ENCODE measurements at regions not wholly inside any gene's neighbourhood (a gene's known extent, or its start where the extent isn't known, plus 50 kb on each side); places are given as distances from the start of the nearest gene placed in this dataset.

- no peak overlapping the region for H2BK15ac ChIP-seq (ENCODE audit: low read depth, poor library complexity, severe bottlenecking)
- DNase-seq: no peak
- no peak overlapping the region for H3K4me3 ChIP-seq (ENCODE audit: insufficient read depth in 1 of 2, low read depth in 1 of 2, low read length in 2 of 2)
- 77% methylated on average over 6 of the region's 6 CpGs for WGBS
- no peaks in the 10 kb centered on the region for H3K36me3 ChIP-seq (ENCODE audit: control insufficient read depth in 1 of 2, insufficient read depth in 2 of 2, low read depth in 1 of 2, low read length in 2 of 2)
- H4K91ac ChIP-seq (ENCODE audit: low read length): no peak overlapping the region
- no peak overlapping the region for H3K9ac ChIP-seq (ENCODE audit: low read length)
- no peaks in the 10 kb centered on the region for H3K27me3 ChIP-seq (ENCODE audit: control insufficient read depth in 1 of 2, insufficient read depth in 1 of 2, low read length in 2 of 2)
- no peak overlapping the region for H2BK120ac ChIP-seq (ENCODE audit: low read depth, low read length)
- no peaks in the 10 kb centered on the region for H3K4me1 ChIP-seq (ENCODE audit: control insufficient read depth, insufficient read depth, low read depth, low read length)
- no peak overlapping the region for H2AK5ac ChIP-seq (ENCODE audit: low read length, severe bottlenecking)
- H3K23ac ChIP-seq (ENCODE audit: low read length in 2 of 2): no peak overlapping the region
- H2AFZ ChIP-seq (ENCODE audit: low read depth, low read length): no peak overlapping the region
- H3K9me3 ChIP-seq (ENCODE audit: control insufficient read depth, low read length): peaks cover 12% of the 10 kb centered on the region
- H4K8ac ChIP-seq (ENCODE audit: low read length): no peak overlapping the region
- H3K18ac ChIP-seq (ENCODE audit: low read depth in 1 of 2, low read length in 2 of 2): no peak overlapping the region
- no peak overlapping the region for H2BK12ac ChIP-seq (ENCODE audit: low read length in 2 of 2)
- H3K27ac ChIP-seq (ENCODE audit: low read length, poor library complexity, severe bottlenecking): no peak overlapping the region
- H3K14ac ChIP-seq (ENCODE audit: low read length in 2 of 2): no peak overlapping the region
- H3K79me1 ChIP-seq (replicated peaks; ENCODE audit: low read length, poor library complexity, severe bottlenecking): no peaks in the 10 kb centered on the region
- H2BK5ac ChIP-seq (ENCODE audit: low read depth, low read length, poor library complexity, severe bottlenecking): no peak overlapping the region
- no peak overlapping the region for H3K4me2 ChIP-seq (ENCODE audit: low read length, poor library complexity, severe bottlenecking)
- no peak overlapping the region for H3K4ac ChIP-seq (ENCODE audit: low read depth in 1 of 2, low read length in 2 of 2)
These were observed 197.6 kb downstream of the MAF start for GRCh38 chr16:79402920-79403319.

DNA sequence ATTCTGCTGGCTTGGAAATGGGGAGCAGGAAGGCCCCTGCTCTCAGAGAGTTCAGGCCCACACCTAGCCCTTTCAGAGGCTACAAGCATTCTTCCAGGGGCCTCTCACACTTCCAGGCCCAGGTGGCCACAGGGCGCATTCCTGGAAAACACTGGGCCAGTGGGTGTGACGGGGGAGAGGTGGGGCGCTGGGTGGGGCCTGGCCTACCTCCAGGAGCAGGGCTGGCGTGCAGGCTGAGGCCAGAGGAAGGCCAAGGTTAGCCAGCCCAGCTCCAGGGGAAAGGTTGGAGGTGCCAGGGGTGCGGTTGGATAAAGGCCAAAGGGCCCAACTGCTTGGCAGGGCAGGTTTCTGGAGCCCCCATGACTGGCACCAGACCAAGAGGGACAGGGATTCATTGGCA lies 198.2 kb downstream of the MAF start:
- Histone ChIP-seq H2BK15ac (ENCODE audit: low read depth, poor library complexity, severe bottlenecking) (no peak overlapping the region), H2BK12ac (ENCODE audit: low read length in 2 of 2) (no peak overlapping the region), H3K23ac (ENCODE audit: low read length in 2 of 2) (no peak overlapping the region), H3K79me1 (replicated peaks; ENCODE audit: low read length, poor library complexity, severe bottlenecking) (no peaks in the 10 kb centered on the region), H3K18ac (ENCODE audit: low read depth in 1 of 2, low read length in 2 of 2) (no peak overlapping the region), H4K8ac (ENCODE audit: low read length) (no peak overlapping the region), H3K4ac (ENCODE audit: low read depth in 1 of 2, low read length in 2 of 2) (no peak overlapping the region), H3K4me3 (ENCODE audit: insufficient read depth in 1 of 2, low read depth in 1 of 2, low read length in 2 of 2) (no peak overlapping the region), H2BK5ac (ENCODE audit: low read depth, low read length, poor library complexity, severe bottlenecking) (no peak overlapping the region), H3K27me3 (ENCODE audit: control insufficient read depth in 1 of 2, insufficient read depth in 1 of 2, low read length in 2 of 2) (no peaks in the 10 kb centered on the region), H3K36me3 (ENCODE audit: control insufficient read depth in 1 of 2, insufficient read depth in 2 of 2, low read depth in 1 of 2, low read length in 2 of 2) (no peaks in the 10 kb centered on the region), H2AK5ac (ENCODE audit: low read length, severe bottlenecking) (no peak overlapping the region), H4K91ac (ENCODE audit: low read length) (no peak overlapping the region), H3K4me2 (ENCODE audit: low read length, poor library complexity, severe bottlenecking) (no peak overlapping the region), H2AFZ (ENCODE audit: low read depth, low read length) (no peak overlapping the region), H3K9ac (ENCODE audit: low read length) (no peak overlapping the region), H3K4me1 (ENCODE audit: control insufficient read depth, insufficient read depth, low read depth, low read length) (no peaks in the 10 kb centered on the region), H3K27ac (ENCODE audit: low read length, poor library complexity, severe bottlenecking) (no peak overlapping the region), H3K14ac (ENCODE audit: low read length in 2 of 2) (no peak overlapping the region), H2BK120ac (ENCODE audit: low read depth, low read length) (no peak overlapping the region), H3K9me3 (ENCODE audit: control insufficient read depth, low read length) (peaks cover 12% of the 10 kb centered on the region)
- no peak for DNase-seq
- 84% methylated on average over 5 of the region's 5 CpGs for WGBS

DNA sequence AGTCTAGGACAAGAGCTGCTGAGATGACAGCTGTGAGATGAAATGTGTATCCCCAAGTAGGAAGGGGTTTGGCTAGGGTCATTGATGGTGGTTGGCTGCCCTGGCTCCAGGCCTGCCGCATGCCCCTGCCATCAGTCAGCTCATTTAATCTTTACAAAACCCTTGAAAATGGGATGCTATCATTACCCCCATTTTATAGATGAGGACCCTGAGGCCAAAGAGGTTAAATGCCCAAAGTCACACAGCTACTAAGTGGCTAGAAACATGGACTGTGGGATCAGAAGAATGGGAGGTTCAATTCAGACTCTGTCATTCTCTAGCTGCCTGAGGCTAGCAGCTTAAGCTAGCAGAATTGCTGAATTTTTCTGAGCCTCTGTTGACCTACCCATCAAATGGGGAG lies 198.8 kb downstream of the MAF start:
- no peaks in the 10 kb centered on the region for H3K36me3 ChIP-seq (ENCODE audit: control insufficient read depth in 1 of 2, insufficient read depth in 2 of 2, low read depth in 1 of 2, low read length in 2 of 2)
- H2BK15ac ChIP-seq (ENCODE audit: low read depth, poor library complexity, severe bottlenecking): no peak overlapping the region
- WGBS: 100% methylated on average over 1 of the region's 1 CpG
- no peak overlapping the region for H3K18ac ChIP-seq (ENCODE audit: low read depth in 1 of 2, low read length in 2 of 2)
- no peak overlapping the region for H2AFZ ChIP-seq (ENCODE audit: low read depth, low read length)
- H3K23ac ChIP-seq (ENCODE audit: low read length in 2 of 2): no peak overlapping the region
- no peak overlapping the region for H3K4me3 ChIP-seq (ENCODE audit: insufficient read depth in 1 of 2, low read depth in 1 of 2, low read length in 2 of 2)
- H2BK120ac ChIP-seq (ENCODE audit: low read depth, low read length): no peak overlapping the region
- no peak for DNase-seq
- no peak overlapping the region for H3K9ac ChIP-seq (ENCODE audit: low read length)
- no peak overlapping the region for H3K4ac ChIP-seq (ENCODE audit: low read depth in 1 of 2, low read length in 2 of 2)
- H4K8ac ChIP-seq (ENCODE audit: low read length): no peak overlapping the region
- no peak overlapping the region for H4K91ac ChIP-seq (ENCODE audit: low read length)
- H3K27me3 ChIP-seq (ENCODE audit: control insufficient read depth in 1 of 2, insufficient read depth in 1 of 2, low read length in 2 of 2): no peaks in the 10 kb centered on the region
- H3K79me1 ChIP-seq (replicated peaks; ENCODE audit: low read length, poor library complexity, severe bottlenecking): no peaks in the 10 kb centered on the region
- no peak overlapping the region for H2AK5ac ChIP-seq (ENCODE audit: low read length, severe bottlenecking)
- no peak overlapping the region for H2BK12ac ChIP-seq (ENCODE audit: low read length in 2 of 2)
- no peak overlapping the region for H3K27ac ChIP-seq (ENCODE audit: low read length, poor library complexity, severe bottlenecking)
- H3K14ac ChIP-seq (ENCODE audit: low read length in 2 of 2): no peak overlapping the region
- H3K9me3 ChIP-seq (ENCODE audit: control insufficient read depth, low read length): peaks cover 9% of the 10 kb centered on the region
- H2BK5ac ChIP-seq (ENCODE audit: low read depth, low read length, poor library complexity, severe bottlenecking): no peak overlapping the region
- no peak overlapping the region for H3K4me2 ChIP-seq (ENCODE audit: low read length, poor library complexity, severe bottlenecking)
- H3K4me1 ChIP-seq (ENCODE audit: control insufficient read depth, insufficient read depth, low read depth, low read length): no peaks in the 10 kb centered on the region

DNA sequence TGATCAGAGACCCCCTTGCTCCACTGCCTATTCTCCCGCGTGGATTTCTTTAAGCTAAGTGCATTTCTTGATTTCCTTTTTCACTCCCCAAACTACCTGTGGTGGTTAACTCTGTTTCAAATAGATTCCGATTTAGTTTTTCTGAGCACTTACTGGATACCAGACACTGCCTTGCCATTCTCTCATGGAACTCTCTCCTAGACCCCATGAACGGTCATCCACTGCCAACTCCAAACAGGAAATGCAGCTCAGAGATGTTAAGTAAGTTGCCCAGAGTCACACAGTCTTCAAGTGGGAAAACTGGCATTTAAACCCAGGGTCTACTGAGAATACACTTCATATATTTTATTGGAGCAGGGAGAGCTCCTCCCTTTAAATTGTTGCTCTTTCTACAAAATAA lies 199.4 kb downstream of the MAF start:
- Histone ChIP-seq H2BK12ac (ENCODE audit: low read length in 2 of 2) (no peak overlapping the region), H4K8ac (ENCODE audit: low read length) (no peak overlapping the region), H2AFZ (ENCODE audit: low read depth, low read length) (no peak overlapping the region), H3K9ac (ENCODE audit: low read length) (no peak overlapping the region), H2BK5ac (ENCODE audit: low read depth, low read length, poor library complexity, severe bottlenecking) (no peak overlapping the region), H2BK120ac (ENCODE audit: low read depth, low read length) (no peak overlapping the region), H3K4me2 (ENCODE audit: low read length, poor library complexity, severe bottlenecking) (no peak overlapping the region), H3K4ac (ENCODE audit: low read depth in 1 of 2, low read length in 2 of 2) (no peak overlapping the region), H3K9me3 (ENCODE audit: control insufficient read depth, low read length) (peaks cover 3% of the 10 kb centered on the region), H3K79me1 (replicated peaks; ENCODE audit: low read length, poor library complexity, severe bottlenecking) (no peaks in the 10 kb centered on the region), H3K4me1 (ENCODE audit: control insufficient read depth, insufficient read depth, low read depth, low read length) (no peaks in the 10 kb centered on the region), H3K27ac (ENCODE audit: low read length, poor library complexity, severe bottlenecking) (no peak overlapping the region), H2BK15ac (ENCODE audit: low read depth, poor library complexity, severe bottlenecking) (no peak overlapping the region), H3K4me3 (ENCODE audit: insufficient read depth in 1 of 2, low read depth in 1 of 2, low read length in 2 of 2) (no peak overlapping the region), H3K18ac (ENCODE audit: low read depth in 1 of 2, low read length in 2 of 2) (no peak overlapping the region), H3K23ac (ENCODE audit: low read length in 2 of 2) (no peak overlapping the region), H3K27me3 (ENCODE audit: control insufficient read depth in 1 of 2, insufficient read depth in 1 of 2, low read length in 2 of 2) (no peaks in the 10 kb centered on the region), H3K36me3 (ENCODE audit: control insufficient read depth in 1 of 2, insufficient read depth in 2 of 2, low read depth in 1 of 2, low read length in 2 of 2) (no peaks in the 10 kb centered on the region), H3K14ac (ENCODE audit: low read length in 2 of 2) (no peak overlapping the region), H4K91ac (ENCODE audit: low read length) (no peak overlapping the region), H2AK5ac (ENCODE audit: low read length, severe bottlenecking) (no peak overlapping the region)
- DNase-seq: no peak
- WGBS: 92% methylated on average over 4 of the region's 4 CpGs
